Activated CD4-positive, alpha-beta memory T cell treated with anti-CD3 and anti-CD28 coated beads, Interleukin-2, amount 10 ng/mL, durations not matched to agents 7 days and 5 days (primary cell): ENCODE measurements at regions not wholly inside any gene's neighbourhood (a gene's known extent, or its start where the extent isn't known, plus 50 kb on each side); places are given as distances from the start of the nearest gene placed in this dataset.
"Not testable (repeated sequence)": the region's sequence is repeated elsewhere in the genome, so short reads cannot be mapped to it uniquely, and the experiment has no call there.

Source experiments
- CTCF ChIA-PET: fragments of 350-600 bp; sonication (Branson Sonifier 250); formaldehyde crosslinking; loops from one replicate; lab custom pipeline; 2021; ENCODE audit warnings: antibody characterized with exemption, inconsistent platforms; lab: Charles Lee
- POLR2A ChIA-PET: fragments of 350-600 bp; sonication (Branson Sonifier 250); formaldehyde crosslinking; loops from one replicate; lab custom pipeline; 2021; ENCODE audit warnings: antibody characterized with exemption; lab: Charles Lee
- DNase-seq: peaks from one replicate; pipeline ENCODE4 v3.0.0-alpha.2; 2020
- H3K27ac Mint-ChIP-seq: one replicate; pipeline ENCODE4 v1.8.0; 2021; ENCODE audit warnings: mild to moderate bottlenecking, mixed read lengths
- H3K27me3 Mint-ChIP-seq: one replicate; pipeline ENCODE4 v1.8.0; 2021; ENCODE audit warnings: mixed read lengths
- H3K36me3 Mint-ChIP-seq: one replicate; pipeline ENCODE4 v1.8.0; 2021; ENCODE audit warnings: low read depth, mixed read lengths
- H3K4me1 Mint-ChIP-seq: one replicate; pipeline ENCODE4 v1.8.0; 2021; ENCODE audit warnings: mixed read lengths
- H3K4me3 Mint-ChIP-seq: one replicate; pipeline ENCODE4 v1.8.0; 2021; ENCODE audit warnings: mild to moderate bottlenecking, mixed read lengths
- H3K9me3 Mint-ChIP-seq: one replicate; pipeline ENCODE4 v1.8.0; 2021; ENCODE audit warnings: mixed read lengths

- DNase-seq = no peak
- ChIA-PET POLR2A (no interaction called here), CTCF (no interaction called here)
- Mint-ChIP-seq H3K27me3 (no peaks in the 10 kb centered on the region), H3K9me3 (peaks cover 47% of the 10 kb centered on the region), H3K4me1 (no peaks in the 10 kb centered on the region), H3K36me3 (no peaks in the 10 kb centered on the region), H3K4me3 (no peak overlapping the region), H3K27ac (no peak overlapping the region)
Observed at GRCh38 chr2:82027921-82028615, 1723.5 kb upstream of the LRRTM1 start.

GRCh38 chr2:82023710-82024109 lies 1719.2 kb upstream of the LRRTM1 start:
- no peak overlapping the region for H3K27ac Mint-ChIP-seq
- no peaks in the 10 kb centered on the region for H3K4me1 Mint-ChIP-seq
- H3K36me3 Mint-ChIP-seq = no peaks in the 10 kb centered on the region
- ChIA-PET POLR2A (no interaction called here), CTCF (no interaction called here)
- H3K9me3 Mint-ChIP-seq = peaks cover 41% of the 10 kb centered on the region
- DNase-seq = no peak
- no peak overlapping the region for H3K4me3 Mint-ChIP-seq
- H3K27me3 Mint-ChIP-seq = no peaks in the 10 kb centered on the region

GRCh38 chr2:82013641-82014040 lies 1709.1 kb upstream of the LRRTM1 start:
- Mint-ChIP-seq H3K27ac (no peak overlapping the region), H3K27me3 (no peaks in the 10 kb centered on the region), H3K9me3 (peaks cover 12% of the 10 kb centered on the region), H3K36me3 (no peaks in the 10 kb centered on the region), H3K4me3 (no peak overlapping the region), H3K4me1 (no peaks in the 10 kb centered on the region)
- DNase-seq = no peak
- CTCF ChIA-PET = no interaction called here
- POLR2A ChIA-PET = no interaction called here

- CTCF ChIA-PET = no interaction called here
- Mint-ChIP-seq H3K27me3 (no peaks in the 10 kb centered on the region), H3K4me3 (no peak overlapping the region)
Observed at GRCh38 chr2:82007071-82007664, 1702.6 kb upstream of the LRRTM1 start.

GRCh38 chr2:82005889-82006288 lies 1701.3 kb upstream of the LRRTM1 start:
- H3K9me3 Mint-ChIP-seq = peaks cover 12% of the 10 kb centered on the region
- CTCF ChIA-PET, H3K27ac Mint-ChIP-seq, H3K4me1 Mint-ChIP-seq, POLR2A ChIA-PET, H3K4me3 Mint-ChIP-seq, H3K36me3 Mint-ChIP-seq, H3K27me3 Mint-ChIP-seq, DNase-seq: not testable (repeated sequence)

More at GRCh38 chr2:82007071-82007664, 1702.6 kb upstream of the LRRTM1 start:
- H3K36me3 Mint-ChIP-seq = no peaks in the 10 kb centered on the region
- H3K4me1 Mint-ChIP-seq = no peaks in the 10 kb centered on the region
- no peak overlapping the region for H3K27ac Mint-ChIP-seq
- POLR2A ChIA-PET = no interaction called here
- peaks cover 16% of the 10 kb centered on the region for H3K9me3 Mint-ChIP-seq
- no peak for DNase-seq

GRCh38 chr2:82001614-82002013 lies 1697.1 kb upstream of the LRRTM1 start:
- POLR2A ChIA-PET = no interaction called here
- no peak for DNase-seq
- no peaks in the 10 kb centered on the region for H3K4me1 Mint-ChIP-seq
- H3K4me3 Mint-ChIP-seq = no peak overlapping the region
- H3K36me3 Mint-ChIP-seq = no peaks in the 10 kb centered on the region
- CTCF ChIA-PET = no interaction called here
- no peaks in the 10 kb centered on the region for H3K27me3 Mint-ChIP-seq
- peaks cover 9% of the 10 kb centered on the region for H3K9me3 Mint-ChIP-seq
- H3K27ac Mint-ChIP-seq = no peak overlapping the region

- ChIA-PET CTCF (no interaction called here), POLR2A (no interaction called here)
- Mint-ChIP-seq H3K9me3 (peaks cover 6% of the 10 kb centered on the region), H3K36me3 (no peaks in the 10 kb centered on the region), H3K4me3 (no peak overlapping the region), H3K27me3 (no peaks in the 10 kb centered on the region), H3K4me1 (no peaks in the 10 kb centered on the region), H3K27ac (no peak overlapping the region)
- DNase-seq = no peak
Observed at GRCh38 chr2:82000606-82001005, 1696.1 kb upstream of the LRRTM1 start.

GRCh38 chr2:81996332-81996731 lies 1691.8 kb upstream of the LRRTM1 start:
- no peak for DNase-seq
- H3K36me3 Mint-ChIP-seq = no peaks in the 10 kb centered on the region
- POLR2A ChIA-PET = no interaction called here
- H3K27ac Mint-ChIP-seq = no peak overlapping the region
- CTCF ChIA-PET = no interaction called here
- H3K27me3 Mint-ChIP-seq = no peaks in the 10 kb centered on the region
- H3K4me3 Mint-ChIP-seq = no peak overlapping the region
- H3K9me3 Mint-ChIP-seq = peaks cover 5% of the 10 kb centered on the region
- H3K4me1 Mint-ChIP-seq = no peaks in the 10 kb centered on the region

GRCh38 chr2:81991282-81991681 lies 1686.7 kb upstream of the LRRTM1 start:
- H3K27ac Mint-ChIP-seq = no peak overlapping the region
- CTCF ChIA-PET = no interaction called here
- peaks cover 13% of the 10 kb centered on the region for H3K9me3 Mint-ChIP-seq
- no peaks in the 10 kb centered on the region for H3K27me3 Mint-ChIP-seq
- POLR2A ChIA-PET = no interaction called here
- H3K36me3 Mint-ChIP-seq = no peaks in the 10 kb centered on the region
- no peak for DNase-seq
- no peak overlapping the region for H3K4me3 Mint-ChIP-seq
- no peaks in the 10 kb centered on the region for H3K4me1 Mint-ChIP-seq

- POLR2A ChIA-PET = no interaction called here
- H3K4me3 Mint-ChIP-seq = no peak overlapping the region
- H3K27ac Mint-ChIP-seq = no peak overlapping the region
- CTCF ChIA-PET = no interaction called here
- no peaks in the 10 kb centered on the region for H3K27me3 Mint-ChIP-seq
- no peaks in the 10 kb centered on the region for H3K4me1 Mint-ChIP-seq
- peaks cover 19% of the 10 kb centered on the region for H3K9me3 Mint-ChIP-seq
- H3K36me3 Mint-ChIP-seq = no peaks in the 10 kb centered on the region
- no peak for DNase-seq
Observed at GRCh38 chr2:81987370-81987769, 1682.8 kb upstream of the LRRTM1 start.

GRCh38 chr2:81984969-81985637 lies 1680.6 kb upstream of the LRRTM1 start:
- no peak overlapping the region for H3K4me3 Mint-ChIP-seq
- no peaks in the 10 kb centered on the region for H3K4me1 Mint-ChIP-seq
- no peaks in the 10 kb centered on the region for H3K36me3 Mint-ChIP-seq
- ChIA-PET CTCF (no interaction called here), POLR2A (no interaction called here)
- DNase-seq = no peak
- H3K27ac Mint-ChIP-seq = no peak overlapping the region
- peaks cover 21% of the 10 kb centered on the region for H3K9me3 Mint-ChIP-seq
- H3K27me3 Mint-ChIP-seq = no peaks in the 10 kb centered on the region

- Mint-ChIP-seq H3K36me3 (no peaks in the 10 kb centered on the region), H3K27ac (no peak overlapping the region), H3K4me1 (no peaks in the 10 kb centered on the region), H3K4me3 (no peak overlapping the region), H3K9me3 (peaks cover 21% of the 10 kb centered on the region), H3K27me3 (no peaks in the 10 kb centered on the region)
- no peak for DNase-seq
- POLR2A ChIA-PET = no interaction called here
- CTCF ChIA-PET = no interaction called here
Observed at GRCh38 chr2:81981585-81981984, 1677.0 kb upstream of the LRRTM1 start.

- Mint-ChIP-seq H3K4me1 (no peaks in the 10 kb centered on the region), H3K36me3 (no peaks in the 10 kb centered on the region), H3K27me3 (no peaks in the 10 kb centered on the region), H3K27ac (no peak overlapping the region), H3K9me3 (peaks cover 10% of the 10 kb centered on the region), H3K4me3 (no peak overlapping the region)
- ChIA-PET CTCF (no interaction called here), POLR2A (no interaction called here)
- no peak for DNase-seq
Observed at GRCh38 chr2:81979086-81979485, 1674.5 kb upstream of the LRRTM1 start.

GRCh38 chr2:81976998-81977397 lies 1672.4 kb upstream of the LRRTM1 start:
- Mint-ChIP-seq H3K4me1 (no peaks in the 10 kb centered on the region), H3K27me3 (no peaks in the 10 kb centered on the region), H3K27ac (no peak overlapping the region), H3K9me3 (peaks cover 14% of the 10 kb centered on the region), H3K4me3 (no peak overlapping the region), H3K36me3 (no peaks in the 10 kb centered on the region)
- POLR2A ChIA-PET = no interaction called here
- DNase-seq = no peak
- CTCF ChIA-PET = no interaction called here
